ENCODE measurements at regions not wholly inside any gene's neighbourhood (a gene's known extent, or its start where the extent isn't known, plus 50 kb on each side); places are given as distances from the start of the nearest gene placed in this dataset.

DNA sequence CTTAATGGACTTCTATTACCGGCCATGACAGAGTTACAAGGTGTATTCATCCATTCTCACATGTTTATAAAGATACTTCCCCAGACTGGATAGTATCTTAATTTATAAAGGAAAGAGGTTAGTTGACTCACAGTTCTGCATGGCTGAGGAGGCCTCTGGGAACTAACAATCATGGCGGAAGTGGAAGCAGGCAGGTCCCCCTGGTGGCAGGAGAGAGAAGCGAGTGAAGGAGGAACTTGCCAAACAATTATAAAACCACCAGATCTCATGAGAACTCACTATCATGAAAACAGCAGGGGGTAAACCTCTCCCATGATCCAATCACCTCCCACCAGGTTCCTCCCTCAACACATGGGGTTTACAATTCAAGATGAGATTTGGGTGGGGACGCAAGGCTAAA, 170.0 kb upstream of the PDGFD start:
- TF ChIP-seq CTCF (conservative IDR thresholded peaks at IDR 0.05): peak; percentile 36

DNA sequence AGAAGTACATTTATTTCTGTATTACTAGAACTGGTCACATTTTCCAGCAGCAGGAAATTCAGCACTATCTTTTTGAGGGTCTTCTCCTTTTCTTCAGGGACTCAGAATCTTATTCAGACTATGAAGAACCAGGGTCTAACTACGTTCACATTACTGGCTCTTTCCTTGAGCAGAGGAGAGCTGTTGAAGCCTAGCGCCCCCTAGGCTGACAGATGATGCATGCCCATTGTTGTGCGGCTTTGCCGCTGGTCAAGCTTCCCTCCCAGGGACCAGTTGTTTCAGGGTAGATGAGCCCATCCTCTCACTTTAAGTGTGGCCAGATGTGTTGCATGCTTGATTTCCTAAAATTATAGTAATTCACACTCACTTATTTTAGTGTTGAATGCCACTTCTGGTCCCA, 168.2 kb upstream of the PDGFD start:
- H3K27ac ChIP-seq: no peak overlapping the region
- peak; percentile 48; the same call in 1 of the 2 replicates for TF ChIP-seq CTCF (conservative IDR thresholded peaks at IDR 0.05)

More for the DNA sequence above, 170.0 kb upstream of the PDGFD start:
- H3K27ac ChIP-seq: no peak overlapping the region

DNA sequence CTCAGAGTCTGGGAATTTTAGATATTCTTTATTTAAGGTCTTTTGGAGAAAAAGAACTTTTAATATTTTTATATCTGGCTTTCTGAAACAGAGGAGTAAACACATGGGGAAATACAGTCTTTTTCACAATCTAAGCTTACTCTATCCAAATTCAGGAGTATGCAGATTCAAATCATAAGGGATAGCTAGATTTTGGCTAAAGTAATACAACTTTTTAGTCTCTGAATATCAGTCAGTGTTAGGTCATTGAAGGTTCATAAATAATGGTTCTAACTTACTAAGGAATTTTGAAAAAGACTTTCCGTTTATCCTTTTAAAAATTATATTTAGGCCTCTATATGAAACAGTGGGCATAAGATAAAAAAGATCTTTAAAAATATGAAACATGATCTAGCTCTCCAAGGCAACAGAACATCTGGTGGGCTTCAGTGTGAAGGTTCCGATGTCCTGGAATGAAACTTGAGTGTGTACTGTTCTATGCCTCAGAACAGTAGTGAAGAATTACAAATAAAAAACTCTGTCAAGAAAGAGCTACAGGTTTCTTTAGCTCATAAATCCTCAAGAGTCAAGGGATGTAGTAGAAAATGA, 165.2 kb upstream of the PDGFD start:
- H3K27ac ChIP-seq: no peak overlapping the region
- TF ChIP-seq CTCF (conservative IDR thresholded peaks at IDR 0.05): no peak

- no peak for TF ChIP-seq CTCF (conservative IDR thresholded peaks at IDR 0.05)
- H3K27ac ChIP-seq: no peak overlapping the region
Measured at GRCh38 chr11:104328512-104328907, 164.6 kb upstream of the PDGFD start.

DNA sequence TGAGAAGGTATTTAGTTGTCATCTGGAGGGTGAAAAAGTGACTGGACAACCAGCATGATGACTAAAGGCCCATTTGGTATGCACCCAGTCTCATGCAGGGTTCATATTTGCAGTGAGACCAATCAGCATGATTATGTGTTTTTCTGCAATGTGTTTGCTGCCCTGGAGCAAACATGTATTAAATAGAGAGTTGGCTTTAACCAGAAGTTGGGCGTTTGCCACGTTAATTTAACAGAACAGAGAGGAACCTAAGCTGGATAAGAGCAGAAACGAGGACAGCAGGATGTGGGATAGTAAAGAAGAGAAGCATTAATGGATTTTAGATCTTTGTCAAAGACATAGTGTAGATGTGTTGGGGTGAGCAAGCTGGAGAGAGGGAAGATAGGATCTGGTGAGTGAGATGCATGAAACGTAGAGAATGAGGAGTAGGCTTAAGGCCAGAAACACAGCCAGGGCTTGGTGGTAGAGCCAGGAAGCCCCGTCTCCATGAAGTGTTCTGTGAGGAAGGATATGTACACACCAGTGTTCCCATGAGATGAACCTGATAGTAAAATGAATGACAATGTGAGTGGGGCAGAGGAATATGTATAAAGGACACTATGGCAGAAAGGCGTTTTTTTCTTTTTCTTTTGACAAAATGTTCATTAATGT, 164.0 kb upstream of the PDGFD start:
- H3K27ac ChIP-seq: no peak overlapping the region
- TF ChIP-seq CTCF (conservative IDR thresholded peaks at IDR 0.05): no peak

DNA sequence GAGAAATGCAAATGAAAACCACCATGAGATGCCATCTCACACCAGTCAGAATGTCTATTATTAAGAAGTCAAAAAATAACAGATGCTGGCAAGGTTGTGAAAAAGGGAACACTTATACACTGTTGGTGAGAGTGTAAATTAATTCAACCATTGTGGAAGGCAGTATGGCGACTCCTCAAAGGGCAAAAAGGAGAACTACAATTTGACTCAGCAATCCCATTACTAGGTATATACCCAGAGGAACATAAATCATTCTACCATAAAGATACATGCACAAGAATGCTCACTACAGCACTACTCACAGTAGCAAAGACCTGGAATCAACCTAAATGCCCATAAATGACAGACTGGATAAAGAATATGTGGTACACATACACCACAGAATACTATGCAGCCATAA, 161.1 kb upstream of the PDGFD start:
- no peak overlapping the region for H3K27ac ChIP-seq
- TF ChIP-seq CTCF (conservative IDR thresholded peaks at IDR 0.05): no peak

DNA sequence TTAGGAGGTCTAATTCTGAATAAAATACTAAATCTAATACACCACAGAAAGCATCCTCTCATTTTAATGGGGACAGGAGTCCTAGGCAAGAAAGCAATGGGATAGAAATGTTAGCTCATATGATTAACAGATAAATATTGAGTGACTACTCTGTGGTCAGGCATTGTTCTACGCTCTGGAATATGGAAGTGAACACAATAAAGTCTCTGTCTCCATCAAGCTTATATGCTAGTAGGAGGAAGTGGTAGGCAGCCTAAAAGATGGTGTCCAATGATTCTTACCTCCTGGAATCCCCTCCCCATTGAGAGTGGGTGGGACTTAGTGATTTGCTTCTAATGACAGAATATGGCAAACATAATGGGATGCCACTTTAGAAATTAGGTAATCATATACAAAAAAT, 160.3 kb upstream of the PDGFD start:
- no peak for TF ChIP-seq CTCF (conservative IDR thresholded peaks at IDR 0.05)
- no peak overlapping the region for H3K27ac ChIP-seq

Data from VCaP (cell line).